ENCODE measurements at regions not wholly inside any gene's neighbourhood (a gene's known extent, or its start where the extent isn't known, plus 50 kb on each side); places are given as distances from the start of the nearest gene placed in this dataset.

DNA sequence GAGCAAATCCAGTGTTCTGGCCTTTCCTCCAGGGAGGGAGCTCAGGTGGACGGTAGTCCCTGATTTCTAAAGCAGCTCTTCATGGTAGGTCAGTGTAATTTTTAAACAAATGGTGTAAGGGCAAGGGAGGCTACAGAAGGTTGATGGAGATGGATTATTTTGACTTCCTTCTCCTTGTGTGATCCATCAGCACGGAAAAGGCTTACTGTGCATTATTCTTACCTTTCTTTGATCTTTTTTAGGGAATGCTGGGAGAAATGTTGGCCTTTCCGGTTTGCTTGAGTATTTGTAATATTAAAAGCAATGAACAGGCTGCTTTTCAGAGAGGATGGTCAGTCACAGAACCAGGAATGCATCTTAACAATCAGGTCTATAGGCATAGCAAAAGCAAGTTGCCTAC lies 487.0 kb upstream of the BTBD3 start:
- CTCF ChIA-PET: interaction anchor here (0.8 to 1.4 kb wide), 4 partner anchors 10 to 112 kb away, joined by 3 to 7 read pairs (median 4); no protein-coding TSS in a partner anchor
- WGBS (ENCODE audit: insufficient coverage, insufficient replicate concordance, low lambda C conversion rate, missing lambda C conversion rate): 0% methylated on average over 3 of the region's 3 CpGs

DNA sequence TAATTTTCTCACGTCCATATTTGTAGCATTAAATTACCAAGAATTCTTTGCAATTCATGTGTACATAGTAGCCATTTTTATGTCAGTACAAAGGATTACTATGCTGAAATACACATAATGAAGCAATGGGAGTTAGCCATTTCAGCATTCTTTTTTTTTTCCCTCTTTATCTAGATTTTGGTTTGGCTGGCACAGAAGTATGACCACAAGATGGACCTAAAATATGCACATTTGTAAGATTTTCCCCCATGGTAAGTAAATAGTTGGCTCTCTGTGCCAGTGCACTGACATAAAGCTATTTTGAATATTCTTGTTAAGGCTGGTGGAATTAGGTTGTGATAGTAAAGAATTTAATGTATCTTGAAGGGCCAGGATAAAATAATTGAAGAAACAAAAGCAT lies 486.1 kb upstream of the BTBD3 start:
- DNase-seq (ENCODE audit: low read depth, low spot score): no peak
- Histone ChIP-seq H3K79me2 (ENCODE audit: control insufficient read depth, insufficient read depth, low read length) (no peaks in the 10 kb centered on the region), H3K9ac (ENCODE audit: control insufficient read depth, insufficient read depth, low read length) (no peak overlapping the region), H3K27ac (ENCODE audit: control insufficient read depth, insufficient read depth) (no peak overlapping the region), H3K9me3 (replicated peaks; ENCODE audit: control insufficient read depth, insufficient read depth, low read length) (no peaks in the 10 kb centered on the region; the same call in 2 of the 3 replicates), H3K36me3 (ENCODE audit: control insufficient read depth in 2 of 2, insufficient read depth in 2 of 2, low read length in 1 of 2) (no peaks in the 10 kb centered on the region), H2AFZ (ENCODE audit: control insufficient read depth, low read depth, low read length) (no peak overlapping the region), H3K4me2 (ENCODE audit: control insufficient read depth, insufficient read depth) (no peak overlapping the region), H3K4me3 (no peak overlapping the region), H3K27me3 (replicated peaks in 1 of 2; ENCODE audit: control insufficient read depth in 2 of 2, insufficient read depth in 2 of 2, low read length in 1 of 2) (no peaks in the 10 kb centered on the region), H3K4me1 (ENCODE audit: control insufficient read depth, insufficient read depth, low read length) (no peaks in the 10 kb centered on the region), H4K20me1 (ENCODE audit: control insufficient read depth, insufficient read depth) (no peaks in the 10 kb centered on the region)
- no TSS peak for BruUV-seq (replicated peaks)
- intact Hi-C loops (cut with micrococcal nuclease; ENCODE audit: unreplicated experiment) (no loop called here), in situ Hi-C loops (cut with MboI) (no loop called here)
- ATAC-seq: no peak
- TF ChIP-seq, protein P1, sequence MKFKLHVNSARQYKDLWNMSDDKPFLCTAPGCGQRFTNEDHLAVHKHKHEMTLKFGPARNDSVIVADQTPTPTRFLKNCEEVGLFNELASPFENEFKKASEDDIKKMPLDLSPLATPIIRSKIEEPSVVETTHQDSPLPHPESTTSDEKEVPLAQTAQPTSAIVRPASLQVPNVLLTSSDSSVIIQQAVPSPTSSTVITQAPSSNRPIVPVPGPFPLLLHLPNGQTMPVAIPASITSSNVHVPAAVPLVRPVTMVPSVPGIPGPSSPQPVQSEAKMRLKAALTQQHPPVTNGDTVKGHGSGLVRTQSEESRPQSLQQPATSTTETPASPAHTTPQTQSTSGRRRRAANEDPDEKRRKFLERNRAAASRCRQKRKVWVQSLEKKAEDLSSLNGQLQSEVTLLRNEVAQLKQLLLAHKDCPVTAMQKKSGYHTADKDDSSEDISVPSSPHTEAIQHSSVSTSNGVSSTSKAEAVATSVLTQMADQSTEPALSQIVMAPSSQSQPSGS (IDR thresholded peaks at IDR 0.05; ENCODE audit: low read length): no peak
- TF ChIP-seq ETV6 (conservative IDR thresholded peaks at IDR 0.05 in 1 of 2, IDR thresholded peaks at IDR 0.05 in 1 of 2; ENCODE audit: borderline replicate concordance in 1 of 2, low read depth in 1 of 2) (no peak), KAT2A (conservative IDR thresholded peaks at IDR 0.05; ENCODE audit: control insufficient read depth, low read depth, low read length) (no peak), ZNF24 (IDR thresholded peaks at IDR 0.05) (no peak), FOXK2 (IDR thresholded peaks at IDR 0.05) (no peak), MEF2A (IDR thresholded peaks at IDR 0.05; ENCODE audit: insufficient read depth, low read depth, low read length) (no peak), POLR2AphosphoS5 (IDR thresholded peaks at IDR 0.05; ENCODE audit: low read length) (no peak), ZNF384 (IDR thresholded peaks at IDR 0.05; ENCODE audit: borderline replicate concordance, low read depth, low read length) (no peak), RELA (IDR thresholded peaks at IDR 0.05; ENCODE audit: borderline replicate concordance, partially characterized antibody) (no peak)
- TF ChIP-seq, protein P2, sequence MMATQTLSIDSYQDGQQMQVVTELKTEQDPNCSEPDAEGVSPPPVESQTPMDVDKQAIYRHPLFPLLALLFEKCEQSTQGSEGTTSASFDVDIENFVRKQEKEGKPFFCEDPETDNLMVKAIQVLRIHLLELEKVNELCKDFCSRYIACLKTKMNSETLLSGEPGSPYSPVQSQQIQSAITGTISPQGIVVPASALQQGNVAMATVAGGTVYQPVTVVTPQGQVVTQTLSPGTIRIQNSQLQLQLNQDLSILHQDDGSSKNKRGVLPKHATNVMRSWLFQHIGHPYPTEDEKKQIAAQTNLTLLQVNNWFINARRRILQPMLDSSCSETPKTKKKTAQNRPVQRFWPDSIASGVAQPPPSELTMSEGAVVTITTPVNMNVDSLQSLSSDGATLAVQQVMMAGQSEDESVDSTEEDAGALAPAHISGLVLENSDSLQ (IDR thresholded peaks at IDR 0.05): no peak
- TF ChIP-seq, protein P3, sequence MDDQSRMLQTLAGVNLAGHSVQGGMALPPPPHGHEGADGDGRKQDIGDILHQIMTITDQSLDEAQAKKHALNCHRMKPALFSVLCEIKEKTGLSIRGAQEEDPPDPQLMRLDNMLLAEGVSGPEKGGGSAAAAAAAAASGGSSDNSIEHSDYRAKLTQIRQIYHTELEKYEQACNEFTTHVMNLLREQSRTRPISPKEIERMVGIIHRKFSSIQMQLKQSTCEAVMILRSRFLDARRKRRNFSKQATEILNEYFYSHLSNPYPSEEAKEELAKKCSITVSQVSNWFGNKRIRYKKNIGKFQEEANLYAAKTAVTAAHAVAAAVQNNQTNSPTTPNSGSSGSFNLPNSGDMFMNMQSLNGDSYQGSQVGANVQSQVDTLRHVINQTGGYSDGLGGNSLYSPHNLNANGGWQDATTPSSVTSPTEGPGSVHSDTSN (IDR thresholded peaks at IDR 0.05; ENCODE audit: insufficient replicate concordance, low read depth, low read length): no peak
- TF ChIP-seq, protein P4, sequence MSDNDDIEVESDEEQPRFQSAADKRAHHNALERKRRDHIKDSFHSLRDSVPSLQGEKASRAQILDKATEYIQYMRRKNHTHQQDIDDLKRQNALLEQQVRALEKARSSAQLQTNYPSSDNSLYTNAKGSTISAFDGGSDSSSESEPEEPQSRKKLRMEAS (IDR thresholded peaks at IDR 0.05; ENCODE audit: low read depth, low read length): no peak
- 0% methylated on average over 1 of the region's 1 CpG for WGBS (ENCODE audit: insufficient coverage, insufficient replicate concordance, low lambda C conversion rate, missing lambda C conversion rate)
- POLR2A ChIA-PET: no interaction called here
- RAD21 ChIA-PET (ENCODE audit: unreplicated experiment): interaction anchor here (1.8 kb wide), 1 partner anchor 23 kb away, joined by 5 read pairs; no protein-coding TSS in a partner anchor
- no peak for FAIRE-seq
- CTCF ChIA-PET: interaction anchor here (1.4 kb wide), 1 partner anchor 111 kb away, joined by 4 read pairs; no protein-coding TSS in a partner anchor
- SMC1A ChIA-PET (ENCODE audit: uncharacterized antibody, unreplicated experiment): interaction anchor here (0.7 to 1.6 kb wide), 2 partner anchors 26 to 51 kb away, joined by 3 to 4 read pairs; no protein-coding TSS in a partner anchor

More for the DNA sequence above, 487.0 kb upstream of the BTBD3 start:
- Histone ChIP-seq H3K9ac (ENCODE audit: control insufficient read depth, insufficient read depth, low read length) (no peak overlapping the region), H4K20me1 (ENCODE audit: control insufficient read depth, insufficient read depth) (no peaks in the 10 kb centered on the region), H3K4me3 (no peak overlapping the region), H2AFZ (ENCODE audit: control insufficient read depth, low read depth, low read length) (no peak overlapping the region), H3K4me1 (ENCODE audit: control insufficient read depth, insufficient read depth, low read length) (no peaks in the 10 kb centered on the region), H3K4me2 (ENCODE audit: control insufficient read depth, insufficient read depth) (no peak overlapping the region), H3K36me3 (ENCODE audit: control insufficient read depth in 2 of 2, insufficient read depth in 2 of 2, low read length in 1 of 2) (no peaks in the 10 kb centered on the region), H3K9me3 (replicated peaks; ENCODE audit: control insufficient read depth, insufficient read depth, low read length) (no peaks in the 10 kb centered on the region; the same call in 2 of the 3 replicates), H3K27ac (ENCODE audit: control insufficient read depth, insufficient read depth) (no peak overlapping the region), H3K27me3 (replicated peaks in 1 of 2; ENCODE audit: control insufficient read depth in 2 of 2, insufficient read depth in 2 of 2, low read length in 1 of 2) (no peaks in the 10 kb centered on the region), H3K79me2 (ENCODE audit: control insufficient read depth, insufficient read depth, low read length) (no peaks in the 10 kb centered on the region)
- ATAC-seq (no peak), FAIRE-seq (no peak), DNase-seq (ENCODE audit: low read depth, low spot score) (no peak)
- ChIA-PET POLR2A (interaction anchor here (0.6 kb wide), 1 partner anchor 772 kb away, joined by 3 read pairs; no protein-coding TSS in a partner anchor), RAD21 (ENCODE audit: unreplicated experiment) (interaction anchor here (1.8 kb wide), 1 partner anchor 24 kb away, joined by 5 read pairs; no protein-coding TSS in a partner anchor), SMC1A (ENCODE audit: uncharacterized antibody, unreplicated experiment) (interaction anchor here (0.9 to 2.1 kb wide), 4 partner anchors 24 to 113 kb away, joined by 3 to 7 read pairs (median 4); no protein-coding TSS in a partner anchor)
- BruUV-seq (replicated peaks): no TSS peak
- intact Hi-C loops (cut with micrococcal nuclease; ENCODE audit: unreplicated experiment): no loop called here
- in situ Hi-C loops (cut with MboI): no loop called here
- no peak for TF ChIP-seq ZNF207 (IDR thresholded peaks at IDR 0.05; ENCODE audit: borderline replicate concordance)
- TF ChIP-seq EGR1 (IDR thresholded peaks at IDR 0.05; ENCODE audit: borderline replicate concordance in 1 of 2, low read depth in 2 of 2, low read length in 2 of 2): no peak
- no peak for TF ChIP-seq SMAD1 (IDR thresholded peaks at IDR 0.05; ENCODE audit: low read depth, partially characterized antibody)

All from GM12878 (cell line).